AG04449 (cell line): ENCODE measurements at regions not wholly inside any gene's neighbourhood (a gene's known extent, or its start where the extent isn't known, plus 50 kb on each side); places are given as distances from the start of the nearest gene placed in this dataset.

ENCODE experiments used
- CTCF ChIA-PET: fragments of 350-600 bp; formaldehyde crosslinking; extraction: SDS; loops from one replicate; lab custom pipeline; 2021; ENCODE audit warnings: antibody characterized with exemption; lab: Yijun Ruan, JAX
- POLR2A ChIA-PET: fragments of 400-600, 350-600 bp; formaldehyde crosslinking; extraction: SDS; loops from one replicate; lab custom pipeline; 2020; ENCODE audit warnings: antibody characterized with exemption, inconsistent platforms; lab: Yijun Ruan, JAX
- DNase-seq: peaks from one replicate; pipeline ENCODE4 v3.0.0-alpha.2; 2010; ENCODE audit warnings: low read depth, low spot score
- H3K4me3 ChIP-seq: 2 replicates; pipeline ENCODE4 v1.5.1; 2011; ENCODE audit warnings: low read depth, mild to moderate bottlenecking, control low read depth, low read length
- TF ChIP-seq, protein P1 (sequence below): IDR thresholded peaks from one replicate; pipeline ENCODE4 v1.5.1; 2011; ENCODE audit warnings: mild to moderate bottlenecking, moderate library complexity, low read length, control low read depth, inconsistent platforms; ENCODE audit not compliant: insufficient read depth; ENCODE audit errors: missing control alignments

DNA sequence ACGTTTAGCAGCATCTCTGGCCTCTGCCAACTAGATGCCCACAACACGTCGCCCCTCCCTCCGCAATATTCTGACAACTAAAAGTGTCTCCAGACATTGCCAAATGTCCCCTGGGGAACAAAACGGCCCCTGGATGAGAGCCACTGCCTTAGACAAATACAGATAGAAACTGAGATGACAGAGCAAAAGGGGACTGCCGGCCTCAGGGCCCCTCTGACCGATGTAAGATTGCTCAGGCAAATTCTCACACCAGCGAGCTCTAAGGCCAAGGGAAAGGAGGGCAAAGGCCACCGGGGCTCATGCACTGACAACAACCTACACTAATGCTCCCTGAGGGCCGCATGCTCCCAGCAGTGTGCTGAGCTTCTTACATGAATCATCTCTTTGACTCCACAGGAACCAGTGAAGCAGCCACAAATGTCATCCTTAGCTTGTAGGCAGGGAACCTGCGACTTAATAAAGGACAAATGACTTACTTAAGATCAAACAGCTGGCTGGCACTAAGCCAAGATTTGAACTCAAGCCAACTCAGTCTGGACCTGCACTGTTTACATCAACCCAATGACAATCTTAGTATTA, 228.5 kb downstream of the TTC32 start:
- ChIA-PET CTCF (interaction anchor here (0.8 to 2.2 kb wide), 4 partner anchors 27 to 305 kb away, joined by 3 to 11 read pairs (median 3); no protein-coding TSS in a partner anchor), POLR2A (no interaction called here)
- no peak for DNase-seq
- no peak overlapping the region for H3K4me3 ChIP-seq
- TF ChIP-seq, protein P1, sequence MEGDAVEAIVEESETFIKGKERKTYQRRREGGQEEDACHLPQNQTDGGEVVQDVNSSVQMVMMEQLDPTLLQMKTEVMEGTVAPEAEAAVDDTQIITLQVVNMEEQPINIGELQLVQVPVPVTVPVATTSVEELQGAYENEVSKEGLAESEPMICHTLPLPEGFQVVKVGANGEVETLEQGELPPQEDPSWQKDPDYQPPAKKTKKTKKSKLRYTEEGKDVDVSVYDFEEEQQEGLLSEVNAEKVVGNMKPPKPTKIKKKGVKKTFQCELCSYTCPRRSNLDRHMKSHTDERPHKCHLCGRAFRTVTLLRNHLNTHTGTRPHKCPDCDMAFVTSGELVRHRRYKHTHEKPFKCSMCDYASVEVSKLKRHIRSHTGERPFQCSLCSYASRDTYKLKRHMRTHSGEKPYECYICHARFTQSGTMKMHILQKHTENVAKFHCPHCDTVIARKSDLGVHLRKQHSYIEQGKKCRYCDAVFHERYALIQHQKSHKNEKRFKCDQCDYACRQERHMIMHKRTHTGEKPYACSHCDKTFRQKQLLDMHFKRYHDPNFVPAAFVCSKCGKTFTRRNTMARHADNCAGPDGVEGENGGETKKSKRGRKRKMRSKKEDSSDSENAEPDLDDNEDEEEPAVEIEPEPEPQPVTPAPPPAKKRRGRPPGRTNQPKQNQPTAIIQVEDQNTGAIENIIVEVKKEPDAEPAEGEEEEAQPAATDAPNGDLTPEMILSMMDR = no peak

DNA sequence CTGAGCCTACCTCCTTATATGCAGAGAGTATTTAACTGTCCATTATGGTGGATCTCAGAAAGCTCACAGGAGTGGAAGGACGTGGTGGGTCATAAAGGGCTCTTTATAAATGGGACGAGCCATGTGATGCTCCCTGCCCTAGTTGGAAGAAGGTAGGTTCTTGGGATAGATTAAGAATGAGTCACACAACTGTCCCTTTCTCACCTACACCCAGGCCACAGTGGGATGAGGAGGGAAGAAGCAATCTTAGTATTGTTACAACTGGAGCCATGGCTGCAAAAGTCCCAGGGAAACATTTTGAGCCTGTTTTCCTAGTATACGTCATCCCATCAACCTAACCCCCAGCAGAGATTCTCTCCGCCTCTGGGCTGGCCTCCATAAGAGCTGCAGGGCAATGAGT, 229.9 kb downstream of the TTC32 start:
- no peak overlapping the region for H3K4me3 ChIP-seq
- CTCF ChIA-PET = interaction anchor here (3.5 kb wide), 1 partner anchor 303 kb away, joined by 19 read pairs; no protein-coding TSS in a partner anchor
- TF ChIP-seq, protein P1 = no peak
- no peak for DNase-seq
- POLR2A ChIA-PET = no interaction called here

DNA sequence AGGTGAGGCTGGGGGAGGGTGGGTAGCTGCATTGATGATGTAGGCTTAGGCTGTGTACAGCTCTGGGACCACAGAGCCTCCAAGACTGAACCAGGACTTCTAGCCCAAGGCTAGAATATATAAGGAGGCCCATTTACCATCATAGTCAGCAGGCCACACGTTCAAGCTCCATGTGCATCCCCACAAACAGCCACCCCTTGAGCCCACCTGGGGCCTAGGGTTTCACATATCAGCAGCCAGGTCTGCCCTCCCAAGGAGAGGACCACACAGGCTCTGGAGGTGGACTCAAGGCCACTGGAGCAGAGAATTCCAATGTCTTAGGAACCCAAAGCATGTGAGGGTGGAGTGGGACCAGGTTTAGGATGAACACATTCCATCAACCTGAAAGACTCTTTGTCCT, 230.5 kb downstream of the TTC32 start:
- DNase-seq = no peak
- TF ChIP-seq, protein P1 = no peak
- ChIA-PET POLR2A (no interaction called here), CTCF (interaction anchor here (3.5 kb wide), 1 partner anchor 302 kb away, joined by 19 read pairs; no protein-coding TSS in a partner anchor)
- no peak overlapping the region for H3K4me3 ChIP-seq

DNA sequence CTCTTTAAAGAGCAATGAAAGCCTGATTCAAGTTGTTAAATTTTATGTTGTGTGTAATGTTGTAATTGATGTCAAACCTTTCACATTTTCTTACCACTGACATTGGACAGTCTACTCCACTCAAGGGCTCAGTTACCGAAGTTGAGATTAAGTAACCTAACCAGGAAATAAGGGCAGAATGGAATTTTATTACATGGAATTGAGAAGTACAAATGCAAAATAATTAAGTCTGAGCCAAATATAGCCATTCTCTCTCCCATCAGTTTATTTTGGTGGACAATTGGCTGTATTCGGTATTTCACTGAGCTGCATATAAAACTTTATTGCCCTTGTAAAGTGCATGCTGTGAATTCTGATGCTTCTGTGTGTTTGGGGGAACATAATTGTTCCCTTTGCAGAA, 231.5 kb downstream of the TTC32 start:
- DNase-seq = no peak
- no peak overlapping the region for H3K4me3 ChIP-seq
- ChIA-PET POLR2A (no interaction called here), CTCF (interaction anchor here (3.5 kb wide), 1 partner anchor 301 kb away, joined by 19 read pairs; no protein-coding TSS in a partner anchor)
- TF ChIP-seq, protein P1 = no peak

DNA sequence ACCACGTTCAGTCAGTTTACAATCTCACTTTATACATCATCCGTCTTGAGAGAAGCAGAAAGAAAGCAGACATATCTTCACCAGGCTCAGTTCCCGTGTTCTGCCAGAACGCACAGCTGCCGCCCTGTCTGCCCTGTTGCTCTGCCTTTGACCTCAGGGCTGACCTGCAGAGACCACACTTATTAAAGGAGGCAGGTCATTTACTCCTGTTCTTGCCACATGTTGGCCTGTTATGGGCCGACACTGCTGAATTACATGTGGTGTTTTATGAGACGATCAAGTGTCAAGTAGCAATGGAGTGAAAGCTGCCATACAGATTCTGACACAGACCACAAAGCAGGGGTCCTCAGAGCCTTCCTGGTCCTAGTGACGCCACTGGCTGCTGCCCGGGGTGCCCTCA, 232.2 kb downstream of the TTC32 start:
- ChIA-PET CTCF (interaction anchor here (3.5 kb wide), 1 partner anchor 301 kb away, joined by 19 read pairs; no protein-coding TSS in a partner anchor), POLR2A (no interaction called here)
- no peak for DNase-seq
- H3K4me3 ChIP-seq = no peak overlapping the region
- TF ChIP-seq, protein P1 = no peak

DNA sequence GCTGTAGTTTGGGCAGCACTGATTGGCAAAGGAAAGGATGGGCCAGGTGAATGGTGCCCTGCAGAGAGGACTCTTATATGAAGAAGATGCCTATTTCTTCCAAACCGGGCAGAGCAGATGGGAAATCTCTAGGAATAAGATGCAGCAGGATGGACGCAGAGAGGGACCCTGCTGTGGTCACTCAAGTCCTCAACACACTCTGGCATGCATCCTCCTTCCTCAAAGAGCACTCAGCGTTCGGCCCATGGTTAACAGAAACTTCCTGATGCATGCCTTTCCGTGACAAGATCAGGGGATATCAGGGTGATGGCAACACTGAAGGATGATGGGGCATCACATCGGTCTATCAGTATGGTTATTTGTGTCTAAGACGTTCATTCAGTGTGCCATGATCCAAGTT, 232.7 kb downstream of the TTC32 start:
- no peak overlapping the region for H3K4me3 ChIP-seq
- POLR2A ChIA-PET = no interaction called here
- DNase-seq = no peak
- CTCF ChIA-PET = interaction anchor here (3.5 to 5.6 kb wide), 2 partner anchors 300 kb away, joined by 19 to 104 read pairs; no protein-coding TSS in a partner anchor
- TF ChIP-seq, protein P1 = no peak
